B cell (primary cell): ENCODE measurements at regions not wholly inside any gene's neighbourhood (a gene's known extent, or its start where the extent isn't known, plus 50 kb on each side); places are given as distances from the start of the nearest gene placed in this dataset.

Experiments used
- ATAC-seq: fragments of 200-7000 bp; cut with Tn5 transposase; one replicate; pipeline ENCODE4 v1.10.0; 2021; ENCODE audit warnings: low read depth, mild to moderate bottlenecking, moderate number of reproducible peaks, moderate library complexity
- CTCF ChIA-PET: fragments of 350-600 bp; sonication (Branson Sonifier 250); formaldehyde crosslinking; loops from one replicate; lab custom pipeline; 2021; ENCODE audit warnings: antibody characterized with exemption, inconsistent platforms; lab: Charles Lee
- POLR2A ChIA-PET: fragments of 350-600 bp; sonication (Branson Sonifier 250); formaldehyde crosslinking; loops from one replicate; lab custom pipeline; 2021; ENCODE audit warnings: antibody characterized with exemption; lab: Charles Lee
- DNase-seq: peaks from one replicate; pipeline ENCODE4 v3.0.0; 2013
- H2AFZ ChIP-seq: 2 replicates; pipeline ENCODE4 v1.6.1; 2012; ENCODE audit warnings: mild to moderate bottlenecking, low read depth, low read length; ENCODE audit not compliant: insufficient read depth, poor library complexity, severe bottlenecking
- H3K27ac ChIP-seq, 2 donors: 1 replicate in 1 of 2; 2 replicates in 1 of 2; pipeline ENCODE4 v1.5.1; 2012 to 2013; ENCODE audit warnings: low read length in 2 of 2, mild to moderate bottlenecking in 2 of 2, moderate library complexity in 1 of 2
- H3K27me3 ChIP-seq, 4 experiments: fragments of 200-600 bp in 1 of 4; sonication (generic) in 1 of 4; replicated peaks in 1 of 4; 1 replicate in 2 of 4; 2 replicates in 2 of 4; pipeline versions ENCODE4 v1.6.1 to v1.7.0; 2013 to 2016; ENCODE audit warnings: low read length in 3 of 4, mild to moderate bottlenecking in 2 of 4, mixed read lengths in 1 of 4, moderate library complexity in 1 of 4; ENCODE audit not compliant: insufficient read depth in 4 of 4, control insufficient read depth in 3 of 4; ENCODE audit errors: control extremely low read depth in 1 of 4
- H3K36me3 ChIP-seq, 2 experiments: replicated peaks in 1 of 2; 1 replicate in 1 of 2; 2 replicates in 1 of 2; pipeline versions ENCODE4 v1.6.1 to v1.7.1; 2013; ENCODE audit warnings: low read length in 1 of 2; ENCODE audit not compliant: insufficient read depth in 2 of 2, control insufficient read depth in 1 of 2; ENCODE audit errors: control extremely low read depth in 1 of 2, extremely low read depth in 1 of 2
- H3K4me1 ChIP-seq, 2 donors: fragments of 200-600 bp in 1 of 2; sonication (generic) in 1 of 2; 1 replicate in 1 of 2; 2 replicates in 1 of 2; pipeline versions ENCODE4 v1.5.1 to v1.6.1; 2013 to 2017; ENCODE audit warnings: low read length in 2 of 2; ENCODE audit not compliant: control insufficient read depth in 2 of 2, insufficient read depth in 2 of 2
- H3K4me2 ChIP-seq: replicated peaks from 2 replicates; pipeline ENCODE3; 2012; ENCODE audit warnings: mild to moderate bottlenecking, low read depth, low read length; ENCODE audit not compliant: poor library complexity, severe bottlenecking
- H3K4me3 ChIP-seq, 5 experiments: fragments of 200-600 bp in 1 of 5; sonication (generic) in 1 of 5; 1 replicate in 3 of 5; 2 replicates in 2 of 5; pipeline versions ENCODE4 v1.5.1 to v1.7.0; 2011 to 2016; ENCODE audit warnings: low read length in 4 of 5, mild to moderate bottlenecking in 4 of 5, low read depth in 2 of 5, control low read depth in 1 of 5, moderate library complexity in 1 of 5; ENCODE audit not compliant: insufficient read depth in 1 of 5; ENCODE audit errors: control extremely low read depth in 1 of 5, extremely low read depth in 1 of 5
- H3K79me2 ChIP-seq: fragments of 200-600 bp; sonication (generic); one replicate; pipeline ENCODE4 v1.6.0; 2016; ENCODE audit warnings: low read length; ENCODE audit not compliant: control insufficient read depth, insufficient read depth
- H3K9ac ChIP-seq: fragments of 200-600 bp; sonication (generic); 2 replicates; pipeline ENCODE4 v1.6.1; 2017; ENCODE audit warnings: mild to moderate bottlenecking, low read length, moderate library complexity
- H3K9me3 ChIP-seq, 3 donors: one replicate each; pipeline versions ENCODE4 v1.6.1 to v1.7.1; 2013; ENCODE audit warnings: low read length in 2 of 3; ENCODE audit not compliant: control insufficient read depth in 2 of 3, insufficient read depth in 1 of 3; ENCODE audit errors: control extremely low read depth in 1 of 3
- H4K20me1 ChIP-seq: 2 replicates; pipeline ENCODE4 v1.6.0; 2012; ENCODE audit warnings: mild to moderate bottlenecking, low read length; ENCODE audit not compliant: insufficient read depth, control insufficient read depth, poor library complexity, severe bottlenecking
- H3K27ac Mint-ChIP-seq: one replicate; pipeline ENCODE4 v1.8.0; 2021; ENCODE audit warnings: mixed read lengths
- H3K27me3 Mint-ChIP-seq: one replicate; pipeline ENCODE4 v1.8.0; 2021; ENCODE audit warnings: mixed read lengths
- H3K4me1 Mint-ChIP-seq: one replicate; pipeline ENCODE4 v1.8.0; 2021; ENCODE audit warnings: mixed read lengths
- H3K4me3 Mint-ChIP-seq: one replicate; pipeline ENCODE4 v1.8.0; 2021; ENCODE audit warnings: mixed read lengths
- H3K9me3 Mint-ChIP-seq: one replicate; pipeline ENCODE4 v1.8.0; 2022; ENCODE audit warnings: mixed read lengths; ENCODE audit not compliant: insufficient read depth
- CTCF ChIP-seq: fragments of 200-600 bp; IDR thresholded peaks from one replicate; pipeline ENCODE4 v1.8.0; 2022; ENCODE audit warnings: antibody characterized with exemption, mild to moderate bottlenecking
- EZH2 ChIP-seq: IDR thresholded peaks from 2 replicates; pipeline ENCODE4 v1.6.1; 2012; ENCODE audit warnings: borderline replicate concordance, low read depth, mild to moderate bottlenecking, moderate library complexity, low read length; ENCODE audit not compliant: insufficient read depth, poor library complexity, severe bottlenecking
- WGBS: methylation state at CpG from one replicate; pipeline ENCODE4 v1.1.5; 2013; ENCODE audit warnings: missing lambda C conversion rate; ENCODE audit not compliant: insufficient coverage; 5-methylcytosine and 5-hydroxymethylcytosine counted together
- intact Hi-C: fragments of 100-400 bp; cut with micrococcal nuclease; formaldehyde crosslinking; loops from one replicate; pipeline ENCODE4 v1.10.0; 2022

DNA sequence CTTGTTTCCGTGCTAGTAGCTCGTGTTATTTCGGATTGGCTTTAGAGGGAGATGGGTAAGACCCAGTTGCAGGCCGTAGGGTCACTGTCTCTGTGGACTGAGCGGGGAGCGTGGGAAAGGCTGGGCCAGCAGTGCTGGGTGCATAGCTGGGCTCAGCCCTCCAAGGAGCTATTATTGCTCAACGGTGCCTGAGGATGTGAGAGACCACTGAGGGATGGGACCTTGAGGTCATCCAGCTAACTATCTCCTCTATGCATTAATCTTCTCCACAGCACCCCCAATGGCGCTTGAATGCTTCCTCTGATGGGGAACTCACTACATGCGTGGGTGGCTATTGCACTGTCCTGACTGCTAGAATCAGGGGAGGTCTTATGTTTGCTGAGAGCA is 126.1 kb upstream of the FOXF1 start:
- Mint-ChIP-seq H3K4me1 (no peaks in the 10 kb centered on the region), H3K4me3 (no peak overlapping the region), H3K27me3 (peaks cover 42% of the 10 kb centered on the region), H3K9me3 (no peaks in the 10 kb centered on the region), H3K27ac (no peak overlapping the region)
- Histone ChIP-seq H3K4me3 (no peak overlapping the region), H3K36me3 (no peaks in the 10 kb centered on the region), H3K9ac (no peak overlapping the region), H3K4me1 (no peaks in the 10 kb centered on the region), H3K27me3 (peaks cover 0 to 11% (median 0%) of the 10 kb centered on the region in 4 experiments), H3K27ac (no peak overlapping the region), H2AFZ (no peak overlapping the region), H3K4me2 (no peak overlapping the region), H3K79me2 (no peaks in the 10 kb centered on the region), H4K20me1 (no peaks in the 10 kb centered on the region), H3K9me3 (peaks cover 0 to 8% (median 0%) of the 10 kb centered on the region in 3 donors)
- DNase-seq, result no peak
- POLR2A ChIA-PET, result no interaction called here
- TF ChIP-seq EZH2 (no peak), CTCF (no peak)
- intact Hi-C loops, result no loop called here
- CTCF ChIA-PET, result no interaction called here
- WGBS, result 66% methylated on average over 4 of the region's 9 CpGs
- ATAC-seq, result no peak

DNA sequence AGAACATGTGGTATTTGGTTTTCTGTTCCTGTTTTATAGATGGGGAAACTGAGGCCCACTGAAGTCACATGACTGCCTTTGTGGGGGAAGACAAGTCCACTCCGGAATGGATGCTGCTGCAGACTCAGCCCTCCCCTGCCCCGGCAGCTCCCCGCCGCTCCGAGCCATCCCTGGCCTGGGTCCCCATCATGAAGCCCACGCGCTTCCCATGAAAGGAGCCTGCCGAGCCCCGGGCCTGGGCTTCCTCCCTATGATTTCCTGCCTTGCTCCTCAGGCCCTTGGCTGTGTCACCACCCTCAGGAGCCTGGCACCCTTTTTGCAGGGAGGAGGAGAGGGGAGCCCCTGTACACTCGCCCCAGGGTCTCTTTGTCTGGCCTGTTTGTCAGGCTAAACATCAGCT is 125.3 kb upstream of the FOXF1 start:
- intact Hi-C loops, result no loop called here
- H3K9me3 ChIP-seq, result peaks cover 0 to 8% (median 0%) of the 10 kb centered on the region in 3 donors
- H3K4me1 Mint-ChIP-seq, result no peaks in the 10 kb centered on the region
- H3K79me2 ChIP-seq, result no peaks in the 10 kb centered on the region
- H3K4me3 ChIP-seq, result no peak overlapping the region
- H3K27me3 Mint-ChIP-seq, result peaks cover 45% of the 10 kb centered on the region
- H3K9ac ChIP-seq, result no peak overlapping the region
- DNase-seq, result no peak
- H3K27ac Mint-ChIP-seq, result no peak overlapping the region
- H3K4me3 Mint-ChIP-seq, result no peak overlapping the region
- H3K4me1 ChIP-seq, result no peaks in the 10 kb centered on the region
- WGBS, result 91% methylated on average over 8 of the region's 10 CpGs
- H2AFZ ChIP-seq, result no peak overlapping the region
- POLR2A ChIA-PET, result no interaction called here
- no peak overlapping the region for H3K27ac ChIP-seq
- CTCF ChIA-PET, result no interaction called here
- H3K36me3 ChIP-seq, result no peaks in the 10 kb centered on the region
- no peak for TF ChIP-seq EZH2
- TF ChIP-seq CTCF, result no peak
- H3K4me2 ChIP-seq, result no peak overlapping the region
- no peaks in the 10 kb centered on the region for H4K20me1 ChIP-seq
- ATAC-seq, result no peak
- no peaks in the 10 kb centered on the region for H3K9me3 Mint-ChIP-seq
- peaks cover 0 to 11% (median 0%) of the 10 kb centered on the region in 4 experiments for H3K27me3 ChIP-seq
